ENCODE measurements at regions not wholly inside any gene's neighbourhood (a gene's known extent, or its start where the extent isn't known, plus 50 kb on each side); places are given as distances from the start of the nearest gene placed in this dataset.

DNA sequence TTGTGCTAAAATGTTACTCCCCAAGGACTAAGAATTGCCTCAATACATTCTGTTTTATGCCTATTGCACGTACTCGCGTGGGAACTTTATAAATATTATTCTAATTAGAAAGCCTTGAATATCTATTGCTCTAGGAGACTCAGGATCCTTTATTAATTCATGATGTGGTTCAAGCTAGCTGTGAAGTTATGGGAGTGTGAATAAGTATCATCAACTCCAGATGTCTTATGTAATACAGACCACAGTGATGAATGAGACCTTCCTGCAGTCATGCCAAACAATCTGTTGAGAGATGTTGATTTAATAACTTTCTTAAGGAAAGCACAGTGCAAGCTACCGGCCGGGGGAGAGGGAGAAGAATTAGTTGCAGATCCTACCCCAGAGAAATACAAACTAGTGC, 519.2 kb upstream of the ZP4 start:
- no peak for TF ChIP-seq CTCF (IDR thresholded peaks at IDR 0.05)
- no peak for TF ChIP-seq POLR2A (IDR thresholded peaks at IDR 0.05)
- no peak for DNase-seq
- no peak overlapping the region for H3K4me3 ChIP-seq (replicated peaks in 1 of 3)
- intact Hi-C loops (cut with DNase I): no loop called here
- no peak overlapping the region for H3K27ac ChIP-seq
- WGBS, 2 donors: 34 to 51% methylated on average over 5 of the region's 5 CpGs
- H3K4me1 ChIP-seq: no peaks in the 10 kb centered on the region
- no peaks in the 10 kb centered on the region for H3K36me3 ChIP-seq
- no peaks in the 10 kb centered on the region for H3K27me3 ChIP-seq
- no peaks in the 10 kb centered on the region for H3K9me3 ChIP-seq

DNA sequence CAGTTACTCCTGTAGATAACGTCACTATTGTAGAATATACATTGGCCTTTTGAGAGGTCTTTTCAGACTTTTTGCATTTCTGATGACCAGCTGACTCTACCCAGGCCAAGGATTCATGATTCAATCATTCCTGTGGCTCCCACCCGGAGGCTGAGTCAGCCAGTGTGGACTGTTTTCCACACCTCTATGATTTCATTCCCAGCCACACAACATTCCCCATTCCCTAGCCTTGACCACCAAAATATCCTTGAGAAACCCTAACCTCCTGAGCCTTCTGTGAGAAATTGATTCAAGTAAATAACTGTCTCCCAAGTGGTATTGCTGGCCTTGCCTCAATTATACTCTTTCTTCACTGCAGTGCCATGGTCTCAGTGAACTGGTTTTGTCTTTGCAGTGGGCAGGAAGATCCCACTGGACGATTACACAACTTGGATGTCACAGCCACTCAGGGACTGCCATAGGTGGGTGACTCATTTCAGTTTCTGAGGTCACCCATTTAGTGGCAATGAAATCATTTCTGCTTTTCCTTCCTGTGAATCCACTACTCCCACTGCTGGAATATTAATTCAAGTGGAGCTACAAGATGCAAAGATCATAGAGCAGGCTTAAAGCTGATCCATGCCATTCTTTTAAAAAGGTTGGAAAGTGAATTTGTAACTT, 518.6 kb upstream of the ZP4 start:
- Histone ChIP-seq H3K4me1 (no peaks in the 10 kb centered on the region), H3K36me3 (no peaks in the 10 kb centered on the region), H3K4me3 (replicated peaks in 1 of 3) (no peak overlapping the region), H3K9me3 (no peaks in the 10 kb centered on the region), H3K27me3 (no peaks in the 10 kb centered on the region), H3K27ac (no peak overlapping the region)
- intact Hi-C loops (cut with DNase I): no loop called here
- WGBS, 2 donors: 83 to 84% methylated on average over 3 of the region's 3 CpGs
- DNase-seq: no peak
- TF ChIP-seq CTCF (IDR thresholded peaks at IDR 0.05) (no peak), POLR2A (IDR thresholded peaks at IDR 0.05) (no peak)

GRCh38 chr1:238408737-238409136, 518.0 kb upstream of the ZP4 start:
- no peaks in the 10 kb centered on the region for H3K9me3 ChIP-seq
- H3K27ac ChIP-seq: no peak overlapping the region
- no peaks in the 10 kb centered on the region for H3K36me3 ChIP-seq
- H3K27me3 ChIP-seq: no peaks in the 10 kb centered on the region
- TF ChIP-seq CTCF (IDR thresholded peaks at IDR 0.05) (no peak), POLR2A (IDR thresholded peaks at IDR 0.05) (no peak)
- no peak for DNase-seq
- WGBS, 2 donors: 92 to 93% methylated on average over 3 of the region's 3 CpGs
- H3K4me1 ChIP-seq: no peaks in the 10 kb centered on the region
- intact Hi-C loops (cut with DNase I): no loop called here
- no peak overlapping the region for H3K4me3 ChIP-seq (replicated peaks in 1 of 3)

DNA sequence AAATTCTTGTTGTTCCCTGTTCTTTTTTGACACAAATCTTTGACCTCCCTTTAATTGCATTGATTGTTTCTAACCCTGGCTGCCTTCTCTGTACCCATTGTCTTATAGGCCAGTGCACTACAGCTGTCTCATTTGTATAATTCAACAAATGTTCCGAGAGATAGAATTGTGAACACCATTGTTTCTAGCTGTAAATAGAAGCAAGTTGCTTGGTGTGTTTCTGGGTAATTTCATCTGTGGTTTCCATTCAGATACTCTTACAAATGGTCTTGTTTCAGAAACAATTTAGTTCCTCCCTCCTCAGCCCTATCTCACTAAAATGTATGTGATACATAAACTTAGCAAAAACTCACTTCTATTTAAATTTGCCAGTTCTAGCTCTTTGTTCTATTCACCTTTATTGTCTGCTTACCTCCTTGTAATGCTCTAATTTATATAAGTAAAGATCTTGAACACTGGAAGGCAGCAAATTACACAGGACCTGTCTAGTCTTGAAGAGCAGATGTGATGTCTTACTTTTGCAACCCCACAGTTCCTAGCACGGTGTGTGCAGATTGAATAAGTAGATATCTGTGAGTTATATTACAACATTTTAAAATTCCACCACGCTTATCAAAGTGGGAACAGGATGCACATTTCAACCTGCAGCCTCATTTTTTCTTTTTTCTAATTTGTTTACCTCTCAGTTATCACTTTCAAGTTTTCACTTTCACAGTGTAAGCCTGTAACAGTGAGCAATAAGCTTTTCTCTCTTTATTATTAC, 515.6 kb upstream of the ZP4 start:
- H3K4me3 ChIP-seq (replicated peaks in 1 of 3): no peak overlapping the region
- TF ChIP-seq CTCF (IDR thresholded peaks at IDR 0.05) (no peak), POLR2A (IDR thresholded peaks at IDR 0.05) (no peak)
- no peaks in the 10 kb centered on the region for H3K36me3 ChIP-seq
- H3K4me1 ChIP-seq: no peaks in the 10 kb centered on the region
- no peaks in the 10 kb centered on the region for H3K27me3 ChIP-seq
- no peaks in the 10 kb centered on the region for H3K9me3 ChIP-seq
- no peak for DNase-seq
- intact Hi-C loops (cut with DNase I): no loop called here
- 83 to 87% methylated on average over 3 of the region's 3 CpGs for WGBS, 2 donors
- H3K27ac ChIP-seq: no peak overlapping the region

GRCh38 chr1:238404921-238405320, 514.2 kb upstream of the ZP4 start:
- WGBS, 2 donors: 81 to 83% methylated on average over 2 of the region's 2 CpGs
- Histone ChIP-seq H3K9me3 (no peaks in the 10 kb centered on the region), H3K4me3 (replicated peaks in 1 of 3) (no peak overlapping the region), H3K27ac (no peak overlapping the region), H3K4me1 (no peaks in the 10 kb centered on the region), H3K36me3 (no peaks in the 10 kb centered on the region), H3K27me3 (no peaks in the 10 kb centered on the region)
- intact Hi-C loops (cut with DNase I): no loop called here
- no peak for DNase-seq
- TF ChIP-seq CTCF (IDR thresholded peaks at IDR 0.05) (no peak), POLR2A (IDR thresholded peaks at IDR 0.05) (no peak)
